ENCODE measurements at regions not wholly inside any gene's neighbourhood (a gene's known extent, or its start where the extent isn't known, plus 50 kb on each side); places are given as distances from the start of the nearest gene placed in this dataset.

- no TSS peak for BruUV-seq (replicated peaks)
- H3K27me3 ChIP-seq (ENCODE audit: insufficient read depth, low read length) = no peaks in the 10 kb centered on the region
- no peak for ATAC-seq
- RAD21 ChIA-PET (ENCODE audit: low non-redundant PET in 1 of 2, low total read pairs in 2 of 2, uncharacterized antibody in 2 of 2, unreplicated experiment in 2 of 2) = no interaction called here
- no peaks in the 10 kb centered on the region for H4K20me1 ChIP-seq (ENCODE audit: insufficient read depth)
- H3K27ac ChIP-seq (ENCODE audit: low read depth, low read length) = no peak overlapping the region
- no peaks in the 10 kb centered on the region for H3K4me1 ChIP-seq (ENCODE audit: control insufficient read depth in 1 of 2, insufficient read depth in 2 of 2, low read length in 2 of 2)
- no peaks in the 10 kb centered on the region for H3K9me3 ChIP-seq (ENCODE audit: control insufficient read depth in 1 of 2, insufficient read depth in 1 of 2, low read depth in 1 of 2, low read length in 2 of 2)
- no peaks in the 10 kb centered on the region for H3K36me3 ChIP-seq (ENCODE audit: control insufficient read depth in 1 of 2, insufficient read depth in 2 of 2, low read length in 2 of 2)
- CTCF ChIA-PET = no interaction called here
- intact Hi-C loops (cut with micrococcal nuclease) = no loop called here
- H3K4me3 ChIP-seq (replicated peaks in 1 of 2; ENCODE audit: low read depth in 1 of 2, low read length in 2 of 2) = no peak overlapping the region
- H2AFZ ChIP-seq (ENCODE audit: low read depth, low read length, poor library complexity, severe bottlenecking) = no peak overlapping the region
- H3K4me2 ChIP-seq (ENCODE audit: low read length) = no peak overlapping the region
- TF ChIP-seq MAX (IDR thresholded peaks at IDR 0.05) = no peak
- TF ChIP-seq REST (IDR thresholded peaks at IDR 0.05; ENCODE audit: low read depth) = no peak
- TF ChIP-seq ATF3 (IDR thresholded peaks at IDR 0.05) = no peak
- no peak for TF ChIP-seq EZH2 (IDR thresholded peaks at IDR 0.05)
- no peak for TF ChIP-seq POLR2A (IDR thresholded peaks at IDR 0.05; ENCODE audit: borderline replicate concordance, extremely low read depth, insufficient read depth, insufficient read length)
- TF ChIP-seq ELF1 (IDR thresholded peaks at IDR 0.05; ENCODE audit: borderline replicate concordance, low read depth) = no peak
- no peak for TF ChIP-seq FOSL1 (IDR thresholded peaks at IDR 0.05; ENCODE audit: low read depth)
- TF ChIP-seq SIN3A (IDR thresholded peaks at IDR 0.05; ENCODE audit: low read depth) = no peak
- no peak for TF ChIP-seq JUND (IDR thresholded peaks at IDR 0.05)
- TF ChIP-seq CEBPB (IDR thresholded peaks at IDR 0.05; ENCODE audit: low read depth) = no peak
- no peak for TF ChIP-seq EGR1 (IDR thresholded peaks at IDR 0.05; ENCODE audit: low read depth)
- no peak for TF ChIP-seq POLR2AphosphoS5 (IDR thresholded peaks at IDR 0.05; ENCODE audit: low read depth, low read length)
- TF ChIP-seq YY1 (IDR thresholded peaks at IDR 0.05; ENCODE audit: extremely low read depth, insufficient replicate concordance, low read depth, low read length) = no peak
- TF ChIP-seq ZBTB33 (IDR thresholded peaks at IDR 0.05; ENCODE audit: extremely low read depth, insufficient replicate concordance, low read length) = no peak
- no peak for TF ChIP-seq CTCF (IDR thresholded peaks at IDR 0.05 in 2 of 3, conservative IDR thresholded peaks at IDR 0.05 in 1 of 3; ENCODE audit: borderline replicate concordance in 1 of 3, insufficient read depth in 1 of 3, low read depth in 2 of 3, low read length in 2 of 3)
- TF ChIP-seq EZH2phosphoT487 (IDR thresholded peaks at IDR 0.05; ENCODE audit: borderline replicate concordance) = no peak
- no peaks in the 10 kb centered on the region for H3K9me2 ChIP-seq (ENCODE audit: insufficient read depth)
- no peaks in the 10 kb centered on the region for H3K79me2 ChIP-seq (ENCODE audit: insufficient read depth, low read length)
- POLR2A ChIA-PET = no interaction called here
- no peak for DNase-seq (ENCODE audit: low read depth, low spot score)
- H3K9ac ChIP-seq (ENCODE audit: low read length) = no peak overlapping the region
These were observed 188.9 kb upstream of the SYNPR start for GRCh38 chr3:63089007-63089750.
